ENCODE measurements at regions not wholly inside any gene's neighbourhood (a gene's known extent, or its start where the extent isn't known, plus 50 kb on each side); places are given as distances from the start of the nearest gene placed in this dataset.

DNA sequence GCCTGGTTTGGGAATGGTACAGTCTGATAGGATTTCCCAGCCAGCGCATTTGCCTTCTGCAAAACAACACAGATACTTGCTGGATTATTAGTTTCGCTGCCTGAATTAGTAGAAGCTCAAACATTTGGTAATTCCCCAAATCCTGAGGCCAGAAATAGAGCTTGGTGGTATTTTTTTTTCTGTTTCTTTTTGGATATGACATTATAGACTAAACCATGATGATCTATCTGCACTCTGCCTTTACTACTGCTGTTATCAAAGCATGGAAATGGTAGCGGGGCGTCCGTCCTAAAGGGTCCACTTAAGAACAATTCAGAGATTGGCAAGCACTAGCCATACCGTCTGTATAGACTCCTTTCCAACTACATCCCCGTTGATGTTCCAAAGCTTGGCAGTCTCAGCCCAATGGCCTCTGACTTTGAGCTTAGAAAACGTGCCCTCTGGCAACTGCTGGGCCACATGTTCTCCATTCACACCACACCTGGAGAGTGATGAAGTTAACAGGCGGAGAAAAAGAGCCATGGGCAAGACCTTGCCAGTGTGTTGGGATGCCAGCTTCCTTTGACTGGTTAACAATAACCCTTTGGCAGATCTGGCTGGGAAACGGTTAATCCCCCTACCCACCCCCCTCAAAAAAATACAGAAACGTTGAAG lies 241.0 kb upstream of the NR2F2 start:
- Histone ChIP-seq H3K4me3 (ENCODE audit: extremely low read depth in 1 of 4, insufficient read depth in 2 of 4, low read depth in 3 of 4, low read length in 4 of 4) (peak overlapping the region in 1 of 4 experiments; percentile 18; a peak in 1 of 8 replicates), H3K56ac (replicated peaks; ENCODE audit: insufficient read length, low read depth, low read length) (no peak overlapping the region), H3K27me3 (replicated peaks in 1 of 4; ENCODE audit: control insufficient read depth in 3 of 4, extremely low read depth in 1 of 4, insufficient read depth in 3 of 4, low read length in 3 of 4) (peaks cover 22 to 51% (median 47%) of the 10 kb centered on the region in 4 experiments), H4K5ac (ENCODE audit: insufficient read length, low read depth, low read length) (no peak overlapping the region), H2BK15ac (ENCODE audit: low read length) (no peak overlapping the region), H3K79me1 (ENCODE audit: low read depth, low read length) (no peaks in the 10 kb centered on the region), H4K8ac (ENCODE audit: extremely low read depth, insufficient read depth, low read length) (no peak overlapping the region), H3K14ac (ENCODE audit: insufficient read length) (no peak overlapping the region), H3K4me2 (ENCODE audit: insufficient read depth in 1 of 2, low read depth in 2 of 2, low read length in 2 of 2) (peak overlapping the region in 1 of 2 experiments; percentile 23; a peak in 1 of 4 replicates), H3K36me3 (ENCODE audit: control insufficient read depth in 2 of 4, insufficient read depth in 4 of 4, low read length in 3 of 4) (no peaks in the 10 kb centered on the region), H3K23me2 (ENCODE audit: low read depth, low read length) (no peaks in the 10 kb centered on the region), H2AK5ac (ENCODE audit: low read depth, low read length) (no peak overlapping the region; the same call in 1 of the 2 replicates), H2AFZ (ENCODE audit: low read length) (no peak overlapping the region), H3K18ac (ENCODE audit: extremely low read depth, low read length) (no peak overlapping the region), H3K9me3 (ENCODE audit: insufficient read depth in 2 of 2, low read depth in 1 of 2, low read length in 1 of 2) (no peaks in the 10 kb centered on the region), H3K79me2 (ENCODE audit: control insufficient read depth in 1 of 2, insufficient read depth in 2 of 2, low read length in 2 of 2) (no peaks in the 10 kb centered on the region), H2BK12ac (ENCODE audit: low read depth, low read length) (no peak overlapping the region; the same call in 1 of the 2 replicates), H4K20me1 (replicated peaks in 1 of 2; ENCODE audit: control insufficient read depth in 1 of 2, insufficient read depth in 2 of 2, low read length in 2 of 2) (no peaks in the 10 kb centered on the region), H4K91ac (replicated peaks; ENCODE audit: insufficient read length, low read length) (no peak overlapping the region), H2BK20ac (ENCODE audit: low read length) (no peak overlapping the region), H3K27ac (ENCODE audit: low read depth, low read length) (no peak overlapping the region), H3K4me1 (replicated peaks in 1 of 4; ENCODE audit: control insufficient read depth in 3 of 4, insufficient read depth in 4 of 4, low read length in 3 of 4) (peaks cover 0 to 15% (median 7%) of the 10 kb centered on the region in 4 experiments; a peak in 4 of 7 replicates), H3K23ac (ENCODE audit: insufficient read length) (no peak overlapping the region), H3K9ac (replicated peaks in 1 of 4; ENCODE audit: extremely low read depth in 1 of 4, low read depth in 3 of 4, low read length in 3 of 4) (no peak overlapping the region), H2BK5ac (ENCODE audit: low read depth, low read length) (no peak overlapping the region), H2BK120ac (replicated peaks; ENCODE audit: low read depth, low read length) (no peak overlapping the region), H3K4ac (replicated peaks; ENCODE audit: insufficient read length, low read depth, low read length) (no peak overlapping the region)
- WGBS, 2 experiments (ENCODE audit: extremely low coverage in 1 of 2, insufficient coverage in 1 of 2, insufficient read length in 1 of 2, insufficient replicate concordance in 2 of 2, low coverage in 1 of 2, low lambda C conversion rate in 2 of 2, missing lambda C conversion rate in 1 of 2) = 55% methylated on average over 11 of the region's 11 CpGs; no CpG with 5 or more reads in 1 of the 2 experiments
- CTCF ChIA-PET (ENCODE audit: partially characterized antibody) = interaction anchor here (1.0 to 1.1 kb wide), 2 partner anchors 245 to 255 kb away, joined by 3 to 4 read pairs; no protein-coding TSS in a partner anchor
- POLR2A ChIA-PET (ENCODE audit: partially characterized antibody) = no interaction called here
- DNase-seq (ENCODE audit: low read depth in 1 of 2, low spot score in 2 of 2) (no peak), FAIRE-seq (no peak)
- no peak for TF ChIP-seq JUN (IDR thresholded peaks at IDR 0.05; ENCODE audit: low read depth, low read length)
- TF ChIP-seq, protein P1, sequence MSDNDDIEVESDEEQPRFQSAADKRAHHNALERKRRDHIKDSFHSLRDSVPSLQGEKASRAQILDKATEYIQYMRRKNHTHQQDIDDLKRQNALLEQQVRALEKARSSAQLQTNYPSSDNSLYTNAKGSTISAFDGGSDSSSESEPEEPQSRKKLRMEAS (IDR thresholded peaks at IDR 0.05) = 0 out of 2 replicates have a peak, but pooled peaks have one; percentile 29

All from H1 (cell line).